Gastroesophageal sphincter (tissue), 3 donors: ENCODE measurements at regions not wholly inside any gene's neighbourhood (a gene's known extent, or its start where the extent isn't known, plus 50 kb on each side); places are given as distances from the start of the nearest gene placed in this dataset.

Source experiments
- CTCF ChIP-seq, 4 experiments: fragments of 200-600 bp in 2 of 4; fragments of 450-650 bp in 2 of 4; sonication (generic) in 1 of 4; IDR thresholded peaks; one replicate each; pipeline ENCODE4 v1.5.1; 2017 to 2019; ENCODE audit warnings: antibody characterized with exemption in 4 of 4, mild to moderate bottlenecking in 2 of 4, moderate library complexity in 2 of 4
- EP300 ChIP-seq: sonication (generic); formaldehyde crosslinking; IDR thresholded peaks from one replicate; pipeline ENCODE4 v1.6.1; 2017; ENCODE audit warnings: antibody characterized with exemption, mild to moderate bottlenecking
- POLR2A ChIP-seq, 2 donors: fragments of 450-650 bp; IDR thresholded peaks; one replicate each; pipeline ENCODE4 v1.6.1; 2017; ENCODE audit warnings: antibody characterized with exemption in 2 of 2, mild to moderate bottlenecking in 2 of 2, moderate library complexity in 1 of 2
- POLR2AphosphoS5 ChIP-seq: sonication (generic); formaldehyde crosslinking; IDR thresholded peaks from one replicate; pipeline ENCODE4 v1.6.1; 2017; ENCODE audit warnings: antibody characterized with exemption

- TF ChIP-seq CTCF (IDR thresholded peaks at IDR 0.05) (no peak), POLR2A (IDR thresholded peaks at IDR 0.05) (no peak), EP300 (no peak), POLR2AphosphoS5 (no peak)
These were observed 146.0 kb upstream of the SOX11 start for GRCh38 chr2:5546181-5546580.
